Cardiac fibroblast (primary cell): ENCODE measurements at regions not wholly inside any gene's neighbourhood (a gene's known extent, or its start where the extent isn't known, plus 50 kb on each side); places are given as distances from the start of the nearest gene placed in this dataset.

Experiments
- DNase-seq, 2 donors: peaks; one replicate each; pipeline versions ENCODE4 v3.0.0 to v3.0.0-alpha.2; 2010; ENCODE audit warnings: low read depth in 2 of 2
- H3K4me3 ChIP-seq, 2 donors: replicated peaks in 1 of 2; 1 replicate in 1 of 2; 2 replicates in 1 of 2; pipeline ENCODE4 v1.5.1; 2011; ENCODE audit warnings: low read depth in 2 of 2, low read length in 2 of 2, mild to moderate bottlenecking in 2 of 2, moderate library complexity in 1 of 2
- TF ChIP-seq, protein P1 (sequence below): IDR thresholded peaks from one replicate; pipeline ENCODE4 v1.5.1; 2011; ENCODE audit warnings: low read depth, mild to moderate bottlenecking, low read length, inconsistent platforms

DNA sequence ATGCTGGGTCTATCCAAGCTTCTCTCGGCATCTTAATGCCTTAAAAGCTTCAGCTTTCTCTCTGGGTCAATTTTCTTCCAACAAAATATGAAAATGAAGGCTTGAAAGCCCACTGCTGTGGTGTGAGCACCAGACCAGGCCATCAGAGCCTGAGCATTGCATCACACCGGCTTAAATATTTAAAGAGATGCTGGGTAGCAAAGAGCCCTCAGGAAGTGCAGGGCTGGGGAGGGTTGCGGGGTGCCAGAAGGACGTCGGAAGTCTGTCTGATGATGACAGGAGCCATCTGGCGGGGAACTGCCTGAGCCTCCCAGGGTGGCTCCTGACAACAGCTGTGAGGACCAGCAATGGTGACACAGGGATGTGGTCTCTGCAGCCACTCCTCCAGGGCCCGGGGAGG lies 185.5 kb downstream of the OLFM1 start:
- no peak for DNase-seq
- no peak overlapping the region for H3K4me3 ChIP-seq
- TF ChIP-seq, protein P1, sequence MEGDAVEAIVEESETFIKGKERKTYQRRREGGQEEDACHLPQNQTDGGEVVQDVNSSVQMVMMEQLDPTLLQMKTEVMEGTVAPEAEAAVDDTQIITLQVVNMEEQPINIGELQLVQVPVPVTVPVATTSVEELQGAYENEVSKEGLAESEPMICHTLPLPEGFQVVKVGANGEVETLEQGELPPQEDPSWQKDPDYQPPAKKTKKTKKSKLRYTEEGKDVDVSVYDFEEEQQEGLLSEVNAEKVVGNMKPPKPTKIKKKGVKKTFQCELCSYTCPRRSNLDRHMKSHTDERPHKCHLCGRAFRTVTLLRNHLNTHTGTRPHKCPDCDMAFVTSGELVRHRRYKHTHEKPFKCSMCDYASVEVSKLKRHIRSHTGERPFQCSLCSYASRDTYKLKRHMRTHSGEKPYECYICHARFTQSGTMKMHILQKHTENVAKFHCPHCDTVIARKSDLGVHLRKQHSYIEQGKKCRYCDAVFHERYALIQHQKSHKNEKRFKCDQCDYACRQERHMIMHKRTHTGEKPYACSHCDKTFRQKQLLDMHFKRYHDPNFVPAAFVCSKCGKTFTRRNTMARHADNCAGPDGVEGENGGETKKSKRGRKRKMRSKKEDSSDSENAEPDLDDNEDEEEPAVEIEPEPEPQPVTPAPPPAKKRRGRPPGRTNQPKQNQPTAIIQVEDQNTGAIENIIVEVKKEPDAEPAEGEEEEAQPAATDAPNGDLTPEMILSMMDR = no peak

GRCh38 chr9:135275163-135275562 lies 187.7 kb downstream of the OLFM1 start:
- DNase-seq = no peak
- TF ChIP-seq, protein P1 = no peak
- H3K4me3 ChIP-seq = no peak overlapping the region

DNA sequence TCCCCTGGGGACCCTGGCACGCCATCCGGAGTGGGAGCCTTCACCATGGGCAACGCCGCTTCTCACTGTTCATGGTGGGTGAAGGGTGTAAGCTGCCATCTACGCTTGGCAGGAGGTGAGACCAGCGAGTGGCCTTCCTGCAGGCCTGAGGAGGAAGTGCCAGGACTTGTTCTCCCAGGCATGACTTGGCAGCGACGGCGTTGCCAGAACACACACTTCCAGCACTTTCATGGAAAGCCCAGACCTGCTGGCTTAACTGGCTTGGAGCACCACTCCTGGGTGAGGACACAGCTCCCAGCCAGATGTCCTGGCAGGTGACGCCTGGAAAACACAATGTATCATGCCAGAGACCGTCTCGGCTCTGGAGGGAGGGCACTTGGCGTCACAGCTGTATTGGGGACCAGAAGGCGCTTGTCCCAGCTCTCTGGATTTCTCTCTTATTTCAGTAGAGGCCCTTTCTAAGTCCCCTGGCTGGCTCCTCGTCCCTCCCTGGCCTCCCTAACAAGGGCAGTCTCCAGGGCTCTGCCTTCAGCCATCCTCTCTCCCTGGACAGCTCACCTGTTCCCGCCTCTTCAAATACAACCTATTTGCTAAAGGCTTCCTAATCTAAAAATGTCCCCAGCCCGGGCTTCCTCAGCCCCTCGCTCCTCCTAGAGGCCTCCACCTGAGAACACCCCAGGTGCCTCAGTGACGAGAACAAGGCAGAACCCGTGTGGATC lies 188.3 kb downstream of the OLFM1 start:
- H3K4me3 ChIP-seq = no peak overlapping the region
- no peak for DNase-seq
- TF ChIP-seq, protein P1 = no peak

GRCh38 chr9:135277219-135278201 lies 190.0 kb downstream of the OLFM1 start:
- no peak overlapping the region for H3K4me3 ChIP-seq
- DNase-seq = no peak
- TF ChIP-seq, protein P1 = no peak

DNA sequence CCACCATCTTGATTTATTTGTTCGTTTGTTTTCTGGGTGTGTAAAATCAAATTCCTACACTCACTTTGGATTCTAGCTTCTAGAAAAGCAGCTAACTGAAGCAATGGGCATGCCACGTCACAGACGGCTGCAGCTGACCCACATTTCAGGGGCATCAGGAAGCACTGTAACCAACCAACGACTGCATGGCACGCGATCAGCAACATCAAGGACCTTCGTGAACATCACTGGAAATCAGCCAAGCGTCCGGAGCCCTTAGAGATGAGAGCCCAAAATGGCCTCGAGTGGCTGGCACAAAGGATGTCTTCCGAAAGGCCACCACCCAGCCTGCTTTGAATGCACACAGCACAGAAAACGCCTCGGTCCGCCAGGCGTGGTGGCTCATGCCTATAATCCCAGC lies 191.1 kb downstream of the OLFM1 start:
- no peak overlapping the region for H3K4me3 ChIP-seq
- no peak for DNase-seq
- TF ChIP-seq, protein P1 = no peak

GRCh38 chr9:135279385-135279784 lies 191.9 kb downstream of the OLFM1 start:
- TF ChIP-seq, protein P1 = no peak
- H3K4me3 ChIP-seq = no peak overlapping the region

More at GRCh38 chr9:135279385-135279784, 191.9 kb downstream of the OLFM1 start:
- no peak for DNase-seq
